Ovary (tissue), 3 donors: ENCODE measurements at regions not wholly inside any gene's neighbourhood (a gene's known extent, or its start where the extent isn't known, plus 50 kb on each side); places are given as distances from the start of the nearest gene placed in this dataset.

Source experiments
- EP300 ChIP-seq: sonication (generic); formaldehyde crosslinking; IDR thresholded peaks from one replicate; pipeline ENCODE4 v1.6.1; 2017; ENCODE audit warnings: antibody characterized with exemption
- POLR2A ChIP-seq: fragments of 450-650 bp; IDR thresholded peaks from one replicate; pipeline ENCODE4 v1.6.1; 2017; ENCODE audit warnings: antibody characterized with exemption, mild to moderate bottlenecking, moderate library complexity
- TF ChIP-seq, protein P1 (sequence below), 3 donors: fragments of 450-650 bp in 2 of 3; fragments of 200-600 bp in 1 of 3; IDR thresholded peaks; one replicate each; pipeline versions ENCODE4 v1.5.1 to v1.8.0; 2016 to 2022; ENCODE audit warnings: antibody characterized with exemption in 3 of 3, mild to moderate bottlenecking in 1 of 3
- donor health status: DM: no; HTN: no; CAD: no.

DNA sequence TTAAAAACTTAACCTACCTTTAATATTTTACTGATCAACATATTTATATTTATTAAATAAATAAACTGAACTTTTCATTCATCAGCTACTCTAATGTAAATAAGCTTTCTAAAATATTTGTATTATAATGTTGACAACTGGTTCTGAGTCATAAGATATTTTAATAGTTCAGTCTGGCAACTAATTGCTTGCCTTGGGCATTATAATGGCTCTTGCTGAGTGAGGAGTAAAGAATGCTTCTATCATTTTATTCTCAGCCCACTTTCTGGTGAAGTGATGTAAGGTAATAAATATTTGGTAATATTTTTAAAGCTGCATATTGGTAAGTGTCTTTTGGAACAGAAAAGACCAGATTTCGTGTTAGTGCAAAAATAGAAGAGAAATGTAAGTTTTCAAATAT lies 81.5 kb downstream of the DIPK2A start:
- TF ChIP-seq EP300 (no peak), POLR2A (no peak)
- TF ChIP-seq, protein P1, sequence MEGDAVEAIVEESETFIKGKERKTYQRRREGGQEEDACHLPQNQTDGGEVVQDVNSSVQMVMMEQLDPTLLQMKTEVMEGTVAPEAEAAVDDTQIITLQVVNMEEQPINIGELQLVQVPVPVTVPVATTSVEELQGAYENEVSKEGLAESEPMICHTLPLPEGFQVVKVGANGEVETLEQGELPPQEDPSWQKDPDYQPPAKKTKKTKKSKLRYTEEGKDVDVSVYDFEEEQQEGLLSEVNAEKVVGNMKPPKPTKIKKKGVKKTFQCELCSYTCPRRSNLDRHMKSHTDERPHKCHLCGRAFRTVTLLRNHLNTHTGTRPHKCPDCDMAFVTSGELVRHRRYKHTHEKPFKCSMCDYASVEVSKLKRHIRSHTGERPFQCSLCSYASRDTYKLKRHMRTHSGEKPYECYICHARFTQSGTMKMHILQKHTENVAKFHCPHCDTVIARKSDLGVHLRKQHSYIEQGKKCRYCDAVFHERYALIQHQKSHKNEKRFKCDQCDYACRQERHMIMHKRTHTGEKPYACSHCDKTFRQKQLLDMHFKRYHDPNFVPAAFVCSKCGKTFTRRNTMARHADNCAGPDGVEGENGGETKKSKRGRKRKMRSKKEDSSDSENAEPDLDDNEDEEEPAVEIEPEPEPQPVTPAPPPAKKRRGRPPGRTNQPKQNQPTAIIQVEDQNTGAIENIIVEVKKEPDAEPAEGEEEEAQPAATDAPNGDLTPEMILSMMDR (IDR thresholded peaks at IDR 0.05), result no peak
